B cell (primary cell): ENCODE measurements at regions not wholly inside any gene's neighbourhood (a gene's known extent, or its start where the extent isn't known, plus 50 kb on each side); places are given as distances from the start of the nearest gene placed in this dataset.

ENCODE experiments used
- EZH2 ChIP-seq: IDR thresholded peaks from 2 replicates; pipeline ENCODE4 v1.6.1; 2012; ENCODE audit warnings: borderline replicate concordance, low read depth, mild to moderate bottlenecking, moderate library complexity, low read length; ENCODE audit not compliant: insufficient read depth, poor library complexity, severe bottlenecking
- TF ChIP-seq, protein P1 (sequence below): fragments of 200-600 bp; IDR thresholded peaks from one replicate; pipeline ENCODE4 v1.8.0; 2022; ENCODE audit warnings: antibody characterized with exemption, mild to moderate bottlenecking

GRCh38 chr11:36751335-36751781 lies 153.3 kb upstream of the RAG2 start:
- TF ChIP-seq, protein P1, sequence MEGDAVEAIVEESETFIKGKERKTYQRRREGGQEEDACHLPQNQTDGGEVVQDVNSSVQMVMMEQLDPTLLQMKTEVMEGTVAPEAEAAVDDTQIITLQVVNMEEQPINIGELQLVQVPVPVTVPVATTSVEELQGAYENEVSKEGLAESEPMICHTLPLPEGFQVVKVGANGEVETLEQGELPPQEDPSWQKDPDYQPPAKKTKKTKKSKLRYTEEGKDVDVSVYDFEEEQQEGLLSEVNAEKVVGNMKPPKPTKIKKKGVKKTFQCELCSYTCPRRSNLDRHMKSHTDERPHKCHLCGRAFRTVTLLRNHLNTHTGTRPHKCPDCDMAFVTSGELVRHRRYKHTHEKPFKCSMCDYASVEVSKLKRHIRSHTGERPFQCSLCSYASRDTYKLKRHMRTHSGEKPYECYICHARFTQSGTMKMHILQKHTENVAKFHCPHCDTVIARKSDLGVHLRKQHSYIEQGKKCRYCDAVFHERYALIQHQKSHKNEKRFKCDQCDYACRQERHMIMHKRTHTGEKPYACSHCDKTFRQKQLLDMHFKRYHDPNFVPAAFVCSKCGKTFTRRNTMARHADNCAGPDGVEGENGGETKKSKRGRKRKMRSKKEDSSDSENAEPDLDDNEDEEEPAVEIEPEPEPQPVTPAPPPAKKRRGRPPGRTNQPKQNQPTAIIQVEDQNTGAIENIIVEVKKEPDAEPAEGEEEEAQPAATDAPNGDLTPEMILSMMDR: no peak
- TF ChIP-seq EZH2: no peak
